ENCODE measurements at regions not wholly inside any gene's neighbourhood (a gene's known extent, or its start where the extent isn't known, plus 50 kb on each side); places are given as distances from the start of the nearest gene placed in this dataset.

DNA sequence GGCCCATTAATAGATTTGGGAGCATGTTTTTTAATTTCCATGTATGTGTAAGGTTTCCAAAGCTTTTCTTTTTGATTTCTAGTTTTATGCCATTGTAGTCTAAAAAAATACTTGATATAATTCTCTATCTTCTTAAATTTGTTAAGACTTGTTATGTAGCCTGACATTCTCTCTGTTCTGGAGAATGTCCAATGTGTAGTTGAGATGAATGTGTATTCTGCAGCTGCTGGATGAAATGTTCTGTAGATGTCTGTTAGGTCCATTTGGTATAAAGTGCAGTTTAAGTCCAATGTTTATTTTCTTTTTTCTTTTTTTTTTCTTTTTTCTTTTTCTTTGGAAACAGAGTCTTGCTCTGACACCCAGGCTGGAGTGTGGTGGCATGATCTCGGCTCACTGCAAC, 378.5 kb upstream of the MAD2L1 start:
- TF ChIP-seq, protein P1, sequence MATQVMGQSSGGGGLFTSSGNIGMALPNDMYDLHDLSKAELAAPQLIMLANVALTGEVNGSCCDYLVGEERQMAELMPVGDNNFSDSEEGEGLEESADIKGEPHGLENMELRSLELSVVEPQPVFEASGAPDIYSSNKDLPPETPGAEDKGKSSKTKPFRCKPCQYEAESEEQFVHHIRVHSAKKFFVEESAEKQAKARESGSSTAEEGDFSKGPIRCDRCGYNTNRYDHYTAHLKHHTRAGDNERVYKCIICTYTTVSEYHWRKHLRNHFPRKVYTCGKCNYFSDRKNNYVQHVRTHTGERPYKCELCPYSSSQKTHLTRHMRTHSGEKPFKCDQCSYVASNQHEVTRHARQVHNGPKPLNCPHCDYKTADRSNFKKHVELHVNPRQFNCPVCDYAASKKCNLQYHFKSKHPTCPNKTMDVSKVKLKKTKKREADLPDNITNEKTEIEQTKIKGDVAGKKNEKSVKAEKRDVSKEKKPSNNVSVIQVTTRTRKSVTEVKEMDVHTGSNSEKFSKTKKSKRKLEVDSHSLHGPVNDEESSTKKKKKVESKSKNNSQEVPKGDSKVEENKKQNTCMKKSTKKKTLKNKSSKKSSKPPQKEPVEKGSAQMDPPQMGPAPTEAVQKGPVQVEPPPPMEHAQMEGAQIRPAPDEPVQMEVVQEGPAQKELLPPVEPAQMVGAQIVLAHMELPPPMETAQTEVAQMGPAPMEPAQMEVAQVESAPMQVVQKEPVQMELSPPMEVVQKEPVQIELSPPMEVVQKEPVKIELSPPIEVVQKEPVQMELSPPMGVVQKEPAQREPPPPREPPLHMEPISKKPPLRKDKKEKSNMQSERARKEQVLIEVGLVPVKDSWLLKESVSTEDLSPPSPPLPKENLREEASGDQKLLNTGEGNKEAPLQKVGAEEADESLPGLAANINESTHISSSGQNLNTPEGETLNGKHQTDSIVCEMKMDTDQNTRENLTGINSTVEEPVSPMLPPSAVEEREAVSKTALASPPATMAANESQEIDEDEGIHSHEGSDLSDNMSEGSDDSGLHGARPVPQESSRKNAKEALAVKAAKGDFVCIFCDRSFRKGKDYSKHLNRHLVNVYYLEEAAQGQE (IDR thresholded peaks at IDR 0.05; ENCODE audit: insufficient read depth in 1 of 2, low read depth in 2 of 2, low read length in 1 of 2): no peak
- no peak for TF ChIP-seq SIN3A (IDR thresholded peaks at IDR 0.05; ENCODE audit: borderline replicate concordance, insufficient read depth, low read depth, low read length)
- TF ChIP-seq, protein P2, sequence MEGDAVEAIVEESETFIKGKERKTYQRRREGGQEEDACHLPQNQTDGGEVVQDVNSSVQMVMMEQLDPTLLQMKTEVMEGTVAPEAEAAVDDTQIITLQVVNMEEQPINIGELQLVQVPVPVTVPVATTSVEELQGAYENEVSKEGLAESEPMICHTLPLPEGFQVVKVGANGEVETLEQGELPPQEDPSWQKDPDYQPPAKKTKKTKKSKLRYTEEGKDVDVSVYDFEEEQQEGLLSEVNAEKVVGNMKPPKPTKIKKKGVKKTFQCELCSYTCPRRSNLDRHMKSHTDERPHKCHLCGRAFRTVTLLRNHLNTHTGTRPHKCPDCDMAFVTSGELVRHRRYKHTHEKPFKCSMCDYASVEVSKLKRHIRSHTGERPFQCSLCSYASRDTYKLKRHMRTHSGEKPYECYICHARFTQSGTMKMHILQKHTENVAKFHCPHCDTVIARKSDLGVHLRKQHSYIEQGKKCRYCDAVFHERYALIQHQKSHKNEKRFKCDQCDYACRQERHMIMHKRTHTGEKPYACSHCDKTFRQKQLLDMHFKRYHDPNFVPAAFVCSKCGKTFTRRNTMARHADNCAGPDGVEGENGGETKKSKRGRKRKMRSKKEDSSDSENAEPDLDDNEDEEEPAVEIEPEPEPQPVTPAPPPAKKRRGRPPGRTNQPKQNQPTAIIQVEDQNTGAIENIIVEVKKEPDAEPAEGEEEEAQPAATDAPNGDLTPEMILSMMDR (IDR thresholded peaks at IDR 0.05): no peak
- Histone ChIP-seq H3K36me3 (ENCODE audit: control insufficient read depth, insufficient read depth, low read length) (no peaks in the 10 kb centered on the region), H3K27me3 (ENCODE audit: control insufficient read depth, insufficient read depth, low read length) (no peaks in the 10 kb centered on the region), H3K4me1 (ENCODE audit: control insufficient read depth, insufficient read depth, low read length) (no peaks in the 10 kb centered on the region), H3K4me3 (ENCODE audit: low read depth in 2 of 2, low read length in 2 of 2) (no peak overlapping the region), H3K9me3 (ENCODE audit: control insufficient read depth, insufficient read depth, low read depth, low read length) (no peaks in the 10 kb centered on the region), H3K27ac (ENCODE audit: low read length) (no peak overlapping the region)
- ChIA-PET CTCF (no interaction called here), POLR2A (no interaction called here)
- intact Hi-C loops (cut with micrococcal nuclease; ENCODE audit: unreplicated experiment) (no loop called here), in situ Hi-C loops (cut with HindIII; ENCODE audit: low pct_unique_long_range_greater_than_20kb, low sequenced_read_pairs) (no loop called here)
- BruUV-seq (replicated peaks): no TSS peak
- ATAC-seq (no peak), DNase-seq (ENCODE audit: low read depth, low spot score) (no peak)

DNA sequence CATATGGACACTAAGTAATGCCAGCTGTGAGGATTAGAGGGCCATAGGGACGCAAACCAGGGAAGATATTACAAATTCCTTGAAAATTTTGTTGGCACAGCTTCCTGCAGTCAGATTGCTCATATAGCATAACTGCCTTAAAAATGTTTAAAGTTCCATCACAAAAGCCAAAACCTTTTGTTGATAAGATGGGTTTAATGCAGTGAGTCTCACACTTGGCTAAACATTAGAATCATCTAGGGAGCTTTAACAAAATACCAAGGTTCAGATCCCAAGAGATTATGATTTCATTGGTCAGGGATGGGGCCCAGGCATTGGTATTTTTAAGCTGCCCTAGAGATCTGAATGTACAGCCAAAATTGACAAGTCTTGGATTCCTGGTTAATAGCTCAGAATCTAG, 376.5 kb upstream of the MAD2L1 start:
- in situ Hi-C loops (cut with HindIII; ENCODE audit: low pct_unique_long_range_greater_than_20kb, low sequenced_read_pairs): no loop called here
- POLR2A ChIA-PET: no interaction called here
- CTCF ChIA-PET: no interaction called here
- no peak overlapping the region for H3K4me3 ChIP-seq (ENCODE audit: low read depth in 2 of 2, low read length in 2 of 2)
- no TSS peak for BruUV-seq (replicated peaks)
- no peaks in the 10 kb centered on the region for H3K27me3 ChIP-seq (ENCODE audit: control insufficient read depth, insufficient read depth, low read length)
- no peaks in the 10 kb centered on the region for H3K9me3 ChIP-seq (ENCODE audit: control insufficient read depth, insufficient read depth, low read depth, low read length)
- no peak overlapping the region for H3K27ac ChIP-seq (ENCODE audit: low read length)
- intact Hi-C loops (cut with micrococcal nuclease; ENCODE audit: unreplicated experiment): no loop called here
- DNase-seq (ENCODE audit: low read depth, low spot score): no peak
- TF ChIP-seq TCF7L2 (IDR thresholded peaks at IDR 0.05; ENCODE audit: low read depth, low read length): no peak
- TF ChIP-seq POLR2AphosphoS5 (IDR thresholded peaks at IDR 0.05; ENCODE audit: low read depth, low read length): no peak
- no peak for TF ChIP-seq SIN3A (IDR thresholded peaks at IDR 0.05; ENCODE audit: borderline replicate concordance, insufficient read depth, low read depth, low read length)
- TF ChIP-seq, protein P2 (IDR thresholded peaks at IDR 0.05): no peak
- TF ChIP-seq, protein P1 (IDR thresholded peaks at IDR 0.05; ENCODE audit: insufficient read depth in 1 of 2, low read depth in 2 of 2, low read length in 1 of 2): no peak
- H3K36me3 ChIP-seq (ENCODE audit: control insufficient read depth, insufficient read depth, low read length): no peaks in the 10 kb centered on the region
- H3K4me1 ChIP-seq (ENCODE audit: control insufficient read depth, insufficient read depth, low read length): no peaks in the 10 kb centered on the region
- no peak for ATAC-seq

Measured in Panc1 (cell line).